ENCODE measurements at regions not wholly inside any gene's neighbourhood (a gene's known extent, or its start where the extent isn't known, plus 50 kb on each side); places are given as distances from the start of the nearest gene placed in this dataset.

- no peak for DNase-seq (ENCODE audit: low read depth)
- TF ChIP-seq MAX (IDR thresholded peaks at IDR 0.05; ENCODE audit: low read depth, low read length), result no peak
- TF ChIP-seq POLR2A (IDR thresholded peaks at IDR 0.05; ENCODE audit: extremely low read depth, insufficient read length), result no peak
- no peak for TF ChIP-seq CTCF (IDR thresholded peaks at IDR 0.05; ENCODE audit: low read depth, low read length)
- no peak for TF ChIP-seq MYC (IDR thresholded peaks at IDR 0.05; ENCODE audit: low read depth, low read length)
- H3K4me3 ChIP-seq (ENCODE audit: low read depth, low read length), result no peak overlapping the region
Measured at GRCh38 chr2:65711863-65712262, 279.5 kb upstream of the SPRED2 start.

GRCh38 chr2:65710779-65711295 lies 278.4 kb upstream of the SPRED2 start:
- peak; percentile 65 for TF ChIP-seq CTCF (IDR thresholded peaks at IDR 0.05; ENCODE audit: low read depth, low read length)
- TF ChIP-seq MAX (IDR thresholded peaks at IDR 0.05; ENCODE audit: low read depth, low read length), result no peak
- no peak for TF ChIP-seq MYC (IDR thresholded peaks at IDR 0.05; ENCODE audit: low read depth, low read length)
- no peak for TF ChIP-seq POLR2A (IDR thresholded peaks at IDR 0.05; ENCODE audit: extremely low read depth, insufficient read length)
- DNase-seq (ENCODE audit: low read depth), result peak; percentile 57
- no peak overlapping the region for H3K4me3 ChIP-seq (ENCODE audit: low read depth, low read length)

- TF ChIP-seq MYC (IDR thresholded peaks at IDR 0.05; ENCODE audit: low read depth, low read length), result no peak
- no peak for TF ChIP-seq CTCF (IDR thresholded peaks at IDR 0.05; ENCODE audit: low read depth, low read length)
- TF ChIP-seq MAX (IDR thresholded peaks at IDR 0.05; ENCODE audit: low read depth, low read length), result no peak
- TF ChIP-seq POLR2A (IDR thresholded peaks at IDR 0.05; ENCODE audit: extremely low read depth, insufficient read length), result no peak
- DNase-seq (ENCODE audit: low read depth), result no peak
- no peak overlapping the region for H3K4me3 ChIP-seq (ENCODE audit: low read depth, low read length)
Measured at GRCh38 chr2:65710356-65710755, 278.0 kb upstream of the SPRED2 start.

- TF ChIP-seq POLR2A (IDR thresholded peaks at IDR 0.05; ENCODE audit: extremely low read depth, insufficient read length) (no peak), MAX (IDR thresholded peaks at IDR 0.05; ENCODE audit: low read depth, low read length) (no peak), CTCF (IDR thresholded peaks at IDR 0.05; ENCODE audit: low read depth, low read length) (no peak)
- H3K4me3 ChIP-seq (ENCODE audit: low read depth, low read length), result no peak overlapping the region
- no peak for DNase-seq (ENCODE audit: low read depth)
Measured at GRCh38 chr2:65708086-65708485, 275.7 kb upstream of the SPRED2 start.

GRCh38 chr2:65706411-65706810 lies 274.0 kb upstream of the SPRED2 start:
- H3K4me3 ChIP-seq (ENCODE audit: low read depth, low read length), result no peak overlapping the region
- no peak for DNase-seq (ENCODE audit: low read depth)
- TF ChIP-seq MAX (IDR thresholded peaks at IDR 0.05; ENCODE audit: low read depth, low read length) (no peak), POLR2A (IDR thresholded peaks at IDR 0.05; ENCODE audit: extremely low read depth, insufficient read length) (no peak), MYC (IDR thresholded peaks at IDR 0.05; ENCODE audit: low read depth, low read length) (no peak), CTCF (IDR thresholded peaks at IDR 0.05; ENCODE audit: low read depth, low read length) (no peak)

- no peak overlapping the region for H3K4me3 ChIP-seq (ENCODE audit: low read depth, low read length)
- no peak for TF ChIP-seq CTCF (IDR thresholded peaks at IDR 0.05; ENCODE audit: low read depth, low read length)
- TF ChIP-seq MYC (IDR thresholded peaks at IDR 0.05; ENCODE audit: low read depth, low read length), result no peak
- no peak for TF ChIP-seq MAX (IDR thresholded peaks at IDR 0.05; ENCODE audit: low read depth, low read length)
- TF ChIP-seq POLR2A (IDR thresholded peaks at IDR 0.05; ENCODE audit: extremely low read depth, insufficient read length), result no peak
- DNase-seq (ENCODE audit: low read depth), result no peak
Measured at GRCh38 chr2:65701191-65701590, 268.8 kb upstream of the SPRED2 start.

Data from NB4 (cell line).